ENCODE measurements at regions not wholly inside any gene's neighbourhood (a gene's known extent, or its start where the extent isn't known, plus 50 kb on each side); places are given as distances from the start of the nearest gene placed in this dataset.

DNA sequence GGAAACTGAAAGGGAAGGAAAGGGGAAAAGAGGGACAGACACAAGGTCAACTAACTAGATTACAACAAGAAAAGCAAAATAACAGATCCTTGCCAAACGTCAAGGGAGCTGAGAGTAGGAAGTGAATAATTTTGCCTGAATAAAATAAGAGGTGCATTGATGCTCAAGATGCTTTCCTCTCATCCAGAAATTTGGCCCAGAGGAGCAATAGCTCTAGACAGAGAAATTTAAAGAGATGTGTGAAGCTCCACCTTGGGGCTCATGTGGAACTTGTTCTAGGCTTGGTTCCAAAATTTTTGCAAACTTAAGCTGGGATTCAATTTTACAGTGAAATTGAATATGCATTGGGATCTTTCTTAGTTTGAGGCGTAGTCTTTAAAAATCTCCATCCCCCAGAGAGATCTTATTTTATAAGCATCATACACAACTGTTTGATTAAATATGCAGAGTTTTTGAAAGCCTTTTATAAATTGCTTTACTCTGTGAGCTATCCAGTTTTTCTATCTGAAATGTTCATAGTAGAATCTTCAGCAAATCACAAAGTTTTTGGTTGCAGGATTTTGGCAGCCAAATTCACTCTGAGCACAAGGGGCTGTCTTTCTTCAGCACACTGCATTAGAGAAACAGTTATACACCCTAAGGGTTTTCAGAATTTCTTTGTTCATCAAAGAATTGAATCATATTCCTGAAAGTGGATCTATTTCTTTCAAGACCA, 1159.5 kb downstream of the ADGRL3 start:
- TF ChIP-seq, protein P1, sequence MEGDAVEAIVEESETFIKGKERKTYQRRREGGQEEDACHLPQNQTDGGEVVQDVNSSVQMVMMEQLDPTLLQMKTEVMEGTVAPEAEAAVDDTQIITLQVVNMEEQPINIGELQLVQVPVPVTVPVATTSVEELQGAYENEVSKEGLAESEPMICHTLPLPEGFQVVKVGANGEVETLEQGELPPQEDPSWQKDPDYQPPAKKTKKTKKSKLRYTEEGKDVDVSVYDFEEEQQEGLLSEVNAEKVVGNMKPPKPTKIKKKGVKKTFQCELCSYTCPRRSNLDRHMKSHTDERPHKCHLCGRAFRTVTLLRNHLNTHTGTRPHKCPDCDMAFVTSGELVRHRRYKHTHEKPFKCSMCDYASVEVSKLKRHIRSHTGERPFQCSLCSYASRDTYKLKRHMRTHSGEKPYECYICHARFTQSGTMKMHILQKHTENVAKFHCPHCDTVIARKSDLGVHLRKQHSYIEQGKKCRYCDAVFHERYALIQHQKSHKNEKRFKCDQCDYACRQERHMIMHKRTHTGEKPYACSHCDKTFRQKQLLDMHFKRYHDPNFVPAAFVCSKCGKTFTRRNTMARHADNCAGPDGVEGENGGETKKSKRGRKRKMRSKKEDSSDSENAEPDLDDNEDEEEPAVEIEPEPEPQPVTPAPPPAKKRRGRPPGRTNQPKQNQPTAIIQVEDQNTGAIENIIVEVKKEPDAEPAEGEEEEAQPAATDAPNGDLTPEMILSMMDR (IDR thresholded peaks at IDR 0.05; ENCODE audit: insufficient read depth, low read depth, low read length, missing control alignments), result no peak

DNA sequence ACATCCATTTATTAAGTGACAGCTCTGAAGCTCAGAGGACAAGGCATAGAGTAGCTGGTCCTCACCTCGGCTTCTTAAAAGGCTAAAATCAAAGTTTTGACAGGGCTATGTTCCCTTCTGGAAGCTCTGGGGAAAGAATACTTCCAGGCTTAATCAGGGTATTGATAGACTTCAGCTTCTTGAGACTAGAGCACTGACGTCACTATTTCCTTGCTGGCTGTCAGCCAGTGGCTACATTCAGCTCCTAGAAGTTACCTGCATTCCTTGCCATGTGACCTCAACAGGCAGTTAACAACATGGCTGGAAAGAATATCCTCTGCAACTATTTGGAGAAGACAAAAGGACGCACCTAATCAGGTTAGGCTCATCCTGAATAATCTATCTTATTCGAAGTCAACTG, 1144.8 kb downstream of the ADGRL3 start:
- no peak for DNase-seq (ENCODE audit: low read depth)
- TF ChIP-seq, protein P1 (IDR thresholded peaks at IDR 0.05; ENCODE audit: insufficient read depth, low read depth, low read length, missing control alignments), result no peak
- no peak overlapping the region for H3K4me3 ChIP-seq (ENCODE audit: low read depth, low read length)

More for the DNA sequence above, 1159.5 kb downstream of the ADGRL3 start:
- no peak for DNase-seq (ENCODE audit: low read depth)
- no peak overlapping the region for H3K4me3 ChIP-seq (ENCODE audit: low read depth, low read length)

DNA sequence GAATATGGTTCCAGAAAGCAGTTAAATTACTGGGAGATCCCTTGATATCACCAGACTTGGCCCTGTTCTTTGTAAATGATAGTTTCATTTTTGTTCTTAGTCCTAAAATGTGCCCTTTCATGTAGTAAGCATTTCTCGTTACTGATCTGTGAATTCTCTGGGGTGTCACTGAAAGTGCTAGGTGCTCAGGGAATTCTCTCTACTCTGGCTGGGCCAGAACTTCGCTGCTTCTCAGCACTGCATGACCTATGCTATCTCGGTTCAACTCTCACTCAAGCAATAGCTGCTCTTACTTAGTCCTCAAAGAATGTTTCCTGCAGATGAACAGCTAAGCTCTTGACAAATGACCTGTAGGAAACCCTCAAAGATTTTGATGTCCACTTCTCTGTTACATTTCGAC, 1144.3 kb downstream of the ADGRL3 start:
- no peak overlapping the region for H3K4me3 ChIP-seq (ENCODE audit: low read depth, low read length)
- TF ChIP-seq, protein P1 (IDR thresholded peaks at IDR 0.05; ENCODE audit: insufficient read depth, low read depth, low read length, missing control alignments), result no peak
- no peak for DNase-seq (ENCODE audit: low read depth)

DNA sequence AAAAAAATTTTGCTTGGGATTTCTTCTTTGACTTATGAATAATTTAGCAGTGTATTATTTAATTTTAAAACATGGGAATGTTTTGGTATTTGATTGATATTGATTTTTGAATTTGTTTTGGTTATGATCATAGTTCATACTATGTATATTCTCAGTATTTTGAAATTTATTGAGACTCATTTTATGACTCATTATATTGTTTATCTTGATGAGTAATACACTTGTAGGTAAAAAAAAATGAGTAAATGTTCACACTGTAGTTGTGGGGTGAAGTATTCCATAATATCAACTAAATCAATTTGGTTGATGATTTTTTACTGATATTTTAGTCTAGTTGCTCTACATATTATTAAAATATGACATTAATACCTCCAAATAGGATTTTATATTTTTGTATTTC, 1142.2 kb downstream of the ADGRL3 start:
- TF ChIP-seq, protein P1 (IDR thresholded peaks at IDR 0.05; ENCODE audit: insufficient read depth, low read depth, low read length, missing control alignments), result no peak
- no peak overlapping the region for H3K4me3 ChIP-seq (ENCODE audit: low read depth, low read length)
- DNase-seq (ENCODE audit: low read depth), result no peak

DNA sequence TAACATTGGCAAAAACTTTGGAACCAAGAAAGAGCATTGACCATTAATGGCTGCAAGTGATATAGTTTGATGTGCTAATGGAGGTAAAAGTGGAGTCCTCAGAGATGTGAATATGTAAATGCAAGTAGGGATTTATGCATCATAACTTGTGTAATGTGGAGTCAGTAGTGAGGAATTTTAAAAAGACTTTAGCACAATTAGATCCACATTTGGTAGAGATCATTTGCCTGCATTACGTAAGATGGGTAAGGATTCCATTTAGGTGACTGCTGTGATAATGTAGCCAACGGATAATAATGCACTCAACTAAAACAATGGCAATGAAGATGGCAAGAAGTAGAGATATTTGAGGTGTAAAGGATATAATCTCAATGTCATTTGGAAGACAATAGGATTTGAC, 1128.4 kb downstream of the ADGRL3 start:
- TF ChIP-seq, protein P1 (IDR thresholded peaks at IDR 0.05; ENCODE audit: insufficient read depth, low read depth, low read length, missing control alignments), result no peak
- no peak for DNase-seq (ENCODE audit: low read depth)
- no peak overlapping the region for H3K4me3 ChIP-seq (ENCODE audit: low read depth, low read length)

DNA sequence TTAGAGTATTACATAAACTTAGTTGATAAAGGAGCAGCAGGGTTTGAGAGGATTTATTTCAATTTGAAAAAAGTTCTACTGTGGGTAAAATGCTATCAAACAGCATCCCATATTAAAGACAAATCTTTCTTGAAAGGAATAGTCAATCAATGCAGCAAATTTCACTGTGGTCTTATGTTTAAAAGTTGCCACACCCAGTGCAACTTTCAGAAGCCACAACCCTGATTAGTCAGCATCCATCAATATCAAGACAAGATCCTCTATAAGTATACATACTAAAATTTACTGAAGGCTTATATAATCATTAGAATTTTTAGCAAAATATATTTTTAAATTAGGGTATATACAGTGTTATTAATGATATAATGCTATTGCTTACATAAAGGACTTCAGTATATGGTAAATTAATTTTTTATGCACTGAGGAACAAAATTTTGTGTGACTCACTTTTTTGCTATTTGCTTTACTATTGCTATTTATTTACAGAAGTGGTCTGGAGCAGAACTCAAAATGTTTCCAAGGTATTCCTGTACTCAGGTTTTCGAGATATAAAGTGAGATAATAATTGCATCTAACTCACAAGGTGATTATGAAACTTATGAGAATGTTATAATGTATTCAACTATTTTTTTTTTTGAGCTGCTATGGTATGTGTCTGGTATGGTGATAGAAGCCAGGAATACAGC, 1127.6 kb downstream of the ADGRL3 start:
- no peak for DNase-seq (ENCODE audit: low read depth)
- TF ChIP-seq, protein P1 (IDR thresholded peaks at IDR 0.05; ENCODE audit: insufficient read depth, low read depth, low read length, missing control alignments), result no peak
- H3K4me3 ChIP-seq (ENCODE audit: low read depth, low read length), result no peak overlapping the region
